Heart left ventricle (tissue), 13 donors: ENCODE measurements at regions not wholly inside any gene's neighbourhood (a gene's known extent, or its start where the extent isn't known, plus 50 kb on each side); places are given as distances from the start of the nearest gene placed in this dataset.

Experiments
- CTCF ChIP-seq, 12 donors: fragments of 200-600 bp; sonication (generic) in 4 of 12; IDR thresholded peaks; one replicate each; pipeline versions ENCODE4 v1.5.0 to v1.8.0; 2018 to 2022; ENCODE audit warnings: antibody characterized with exemption in 12 of 12, mild to moderate bottlenecking in 5 of 12
- POLR2A ChIP-seq, 2 donors: fragments of 450-650 bp; IDR thresholded peaks; one replicate each; pipeline ENCODE4 v1.6.1; 2017; ENCODE audit warnings: antibody characterized with exemption in 2 of 2, mild to moderate bottlenecking in 2 of 2, moderate library complexity in 2 of 2
- donor health status: ischemic (EF 13 %, LVEDD 7.1; RV severe dilation, severe dysfunction).
- donor health status: DM: no; HTN: yes; CAD: no.
- donor health status: DM: no; HTN: no; CAD: no.
- donor health status: ischemic (EF 25% LVEDD 6.9; RV normal size, moderate dysfunction).
- donor health status: ischemic (EF 25% LVEDD 5.7; RV mildly dilated, moderate dysfunction).
- donor health status: ischemic (EF 35%, LVEDD 5.7; RV mildly dilated, moderate dysfunction).
- donor health status: nonischemic (EF 11% LVEDD 7.7; RV severe dilation, severe dysfunction).
- donor health status: DM: yes; HTN: yes; CAD: no.
- donor health status: PGD.
- donor health status: ischemic (EF 29% LVEDD 5.4; RV normal size, mild dysfunction).
- donor health status: nonischemic (EF 23%, LVEDD 6.1; RV moderate dilation, normal function).

DNA sequence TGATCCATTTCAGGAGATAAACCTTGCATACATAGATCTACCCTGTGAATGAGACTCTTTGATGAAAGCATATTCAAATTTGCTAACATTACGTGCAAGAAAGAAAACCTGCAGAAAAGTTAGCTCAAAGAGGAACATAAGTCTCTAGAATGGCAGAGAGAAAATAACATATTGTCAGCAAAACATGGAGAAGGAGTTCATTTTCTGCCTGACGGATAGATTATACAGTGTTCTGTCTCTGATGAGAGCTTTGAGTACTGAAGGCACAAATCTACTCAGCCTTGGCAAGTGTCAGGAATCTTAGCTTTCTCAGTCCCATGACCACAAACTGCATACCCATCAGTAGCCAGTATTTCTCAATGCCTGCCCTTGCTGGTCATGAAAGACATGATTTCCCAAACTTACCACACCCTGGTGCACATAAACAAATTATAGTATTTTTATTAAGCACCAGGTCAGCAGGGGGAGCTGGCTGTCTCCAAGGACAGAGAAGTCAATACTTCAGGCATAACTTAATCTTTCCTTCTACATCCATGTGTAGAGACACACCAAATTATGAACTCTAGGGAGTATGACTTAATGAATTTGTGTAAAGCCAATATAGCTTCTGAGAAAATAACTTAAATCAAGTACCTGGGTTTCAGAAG lies 401.2 kb upstream of the SOX11 start:
- no peak for TF ChIP-seq POLR2A (IDR thresholded peaks at IDR 0.05)
- peak in 2 of 12 donors; percentile 4 to 19 for TF ChIP-seq CTCF (IDR thresholded peaks at IDR 0.05)
